ENCODE measurements at regions not wholly inside any gene's neighbourhood (a gene's known extent, or its start where the extent isn't known, plus 50 kb on each side); places are given as distances from the start of the nearest gene placed in this dataset.

GRCh38 chr13:37944081-37944868 lies 74.7 kb upstream of the TRPC4 start:
- DNase-seq = no peak
- intact Hi-C loops (cut with DNase I) = no loop called here

GRCh38 chr13:37942929-37943328 lies 73.4 kb upstream of the TRPC4 start:
- no peak for DNase-seq
- intact Hi-C loops (cut with DNase I) = no loop called here

- intact Hi-C loops (cut with DNase I) = no loop called here
- peak in 1 of 10 donors; percentile 60 for DNase-seq
These were observed 65.0 kb upstream of the TRPC4 start for GRCh38 chr13:37934339-37935191.

GRCh38 chr13:37929308-37929707 lies 59.7 kb upstream of the TRPC4 start:
- DNase-seq = no peak
- intact Hi-C loops (cut with DNase I) = no loop called here

GRCh38 chr13:37927561-37927960 lies 58.0 kb upstream of the TRPC4 start:
- no peak for DNase-seq
- intact Hi-C loops (cut with DNase I) = no loop called here

- no peak for DNase-seq
- intact Hi-C loops (cut with DNase I) = no loop called here
These were observed 56.4 kb upstream of the TRPC4 start for GRCh38 chr13:37925878-37926473.

GRCh38 chr13:37923236-37923635 lies 53.7 kb upstream of the TRPC4 start:
- DNase-seq = no peak
- intact Hi-C loops (cut with DNase I) = no loop called here

GRCh38 chr13:37919329-37919880 lies 49.8 kb upstream of the TRPC4 start:
- intact Hi-C loops (cut with DNase I) = no loop called here
- DNase-seq = no peak
